GM18868 (cell line): ENCODE measurements at regions not wholly inside any gene's neighbourhood (a gene's known extent, or its start where the extent isn't known, plus 50 kb on each side); places are given as distances from the start of the nearest gene placed in this dataset.
A peak's percentile ranks its signal among the peaks of the same experiment; 100 is the strongest.
"Not testable (repeated sequence)": the region's sequence is repeated elsewhere in the genome, so short reads cannot be mapped to it uniquely, and the experiment has no call there.

Experiments
- ATAC-seq: cut with Tn5 transposase; IDR thresholded peaks from one replicate; pipeline ENCODE4 v1.9.1; 2021; ENCODE audit warnings: mild to moderate bottlenecking, moderate library complexity; ENCODE audit not compliant: unreplicated experiment

- no peak for ATAC-seq
Observed at GRCh38 chr6:164098857-164099267, 684.3 kb downstream of the QKI start.

GRCh38 chr6:164097551-164098398 is 683.3 kb downstream of the QKI start:
- no peak for ATAC-seq

GRCh38 chr6:164097056-164097455 is 682.5 kb downstream of the QKI start:
- ATAC-seq: no peak

- ATAC-seq: no peak
Observed at GRCh38 chr6:164095056-164095455, 680.5 kb downstream of the QKI start.

GRCh38 chr6:164087870-164088269 is 673.4 kb downstream of the QKI start:
- ATAC-seq: no peak

GRCh38 chr6:164087211-164087610 is 672.7 kb downstream of the QKI start:
- no peak for ATAC-seq

- ATAC-seq: peak; percentile 38
Observed at GRCh38 chr6:164086076-164086887, 671.8 kb downstream of the QKI start.

- ATAC-seq: peak; percentile 6
Observed at GRCh38 chr6:164085091-164086075, 670.9 kb downstream of the QKI start.

- no peak for ATAC-seq
Observed at GRCh38 chr6:164079275-164079600, 664.7 kb downstream of the QKI start.

- no peak for ATAC-seq
Observed at GRCh38 chr6:164078532-164079274, 664.2 kb downstream of the QKI start.

GRCh38 chr6:164076818-164077532 is 662.5 kb downstream of the QKI start:
- ATAC-seq: not testable (repeated sequence)

GRCh38 chr6:164075981-164076615 is 661.6 kb downstream of the QKI start:
- no peak for ATAC-seq

- no peak for ATAC-seq
Observed at GRCh38 chr6:164072240-164072666, 657.7 kb downstream of the QKI start.

- ATAC-seq: no peak
Observed at GRCh38 chr6:164069350-164069990, 655.0 kb downstream of the QKI start.

GRCh38 chr6:164068527-164068926 is 654.0 kb downstream of the QKI start:
- no peak for ATAC-seq

GRCh38 chr6:164066766-164067165 is 652.2 kb downstream of the QKI start:
- ATAC-seq: no peak

GRCh38 chr6:164066335-164066734 is 651.8 kb downstream of the QKI start:
- ATAC-seq: no peak

GRCh38 chr6:164063346-164063745 is 648.8 kb downstream of the QKI start:
- no peak for ATAC-seq

GRCh38 chr6:164062872-164063271 is 648.4 kb downstream of the QKI start:
- ATAC-seq: no peak
